NB4 (cell line): ENCODE measurements at regions not wholly inside any gene's neighbourhood (a gene's known extent, or its start where the extent isn't known, plus 50 kb on each side); places are given as distances from the start of the nearest gene placed in this dataset.

Source experiments
- DNase-seq: peaks from one replicate; pipeline ENCODE4 v3.0.0; 2010; ENCODE audit warnings: low read depth
- H3K4me3 ChIP-seq: one replicate; pipeline ENCODE4 v1.5.1; 2011; ENCODE audit warnings: mild to moderate bottlenecking, low read depth, low read length, moderate library complexity
- MYC ChIP-seq: IDR thresholded peaks from 2 replicates; pipeline ENCODE4 v1.6.1; 2011; ENCODE audit warnings: low read depth, low read length
- POLR2A ChIP-seq: IDR thresholded peaks from 2 replicates; pipeline ENCODE4 v1.6.1; 2011; ENCODE audit warnings: mild to moderate bottlenecking; ENCODE audit not compliant: insufficient read length; ENCODE audit errors: extremely low read depth
- TF ChIP-seq, protein P1 (sequence below): IDR thresholded peaks from one replicate; pipeline ENCODE4 v1.5.1; 2012; ENCODE audit warnings: low read depth, low read length
- TF ChIP-seq, protein P2 (sequence below): IDR thresholded peaks from 2 replicates; pipeline ENCODE4 v1.6.1; 2011; ENCODE audit warnings: low read depth, low read length

- TF ChIP-seq POLR2A: no peak
- H3K4me3 ChIP-seq: no peak overlapping the region
- DNase-seq: no peak
Observed at GRCh38 chr5:4203146-4203545, 607.5 kb downstream of the IRX1 start.

DNA sequence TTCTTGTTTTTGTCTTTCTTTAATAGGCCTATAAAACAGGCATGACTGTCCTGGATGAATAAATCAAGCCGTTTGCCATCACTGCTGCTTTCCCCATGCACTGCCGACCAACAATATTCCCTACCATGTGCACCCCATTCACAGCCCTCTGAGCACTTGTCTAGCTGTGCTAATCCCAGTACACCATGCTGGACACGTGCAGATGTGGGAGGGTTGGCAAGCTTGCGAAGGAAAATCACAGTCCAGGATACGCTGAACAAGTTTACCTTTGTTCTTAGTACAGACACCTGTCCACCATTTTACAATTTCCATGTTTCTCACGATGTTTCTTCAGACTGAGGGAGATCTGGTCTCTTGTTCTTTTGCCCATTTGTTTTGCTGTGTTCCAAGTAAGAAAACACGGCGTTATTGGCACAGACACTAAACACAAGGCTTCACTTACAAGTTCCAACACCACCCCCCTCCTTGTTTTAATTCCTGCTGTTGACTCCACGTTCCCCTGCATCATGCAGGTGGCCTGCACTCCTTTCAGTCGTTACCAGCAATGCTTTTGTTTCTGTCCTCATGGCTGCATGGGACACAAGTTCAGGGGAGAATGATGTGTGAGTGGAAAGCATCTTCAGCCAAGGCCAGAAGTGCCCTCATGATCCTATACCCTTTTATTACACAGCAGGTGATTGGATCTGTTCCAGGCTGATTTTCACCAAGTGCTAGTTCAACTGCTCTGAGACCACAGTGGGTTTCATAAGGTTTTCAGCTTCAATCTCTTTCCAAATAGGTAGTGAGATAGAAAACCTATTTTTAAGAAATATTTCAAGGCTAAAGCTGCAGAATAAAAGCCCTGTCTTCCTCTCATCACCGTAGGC is 608.9 kb downstream of the IRX1 start:
- no peak for TF ChIP-seq POLR2A
- TF ChIP-seq, protein P1, sequence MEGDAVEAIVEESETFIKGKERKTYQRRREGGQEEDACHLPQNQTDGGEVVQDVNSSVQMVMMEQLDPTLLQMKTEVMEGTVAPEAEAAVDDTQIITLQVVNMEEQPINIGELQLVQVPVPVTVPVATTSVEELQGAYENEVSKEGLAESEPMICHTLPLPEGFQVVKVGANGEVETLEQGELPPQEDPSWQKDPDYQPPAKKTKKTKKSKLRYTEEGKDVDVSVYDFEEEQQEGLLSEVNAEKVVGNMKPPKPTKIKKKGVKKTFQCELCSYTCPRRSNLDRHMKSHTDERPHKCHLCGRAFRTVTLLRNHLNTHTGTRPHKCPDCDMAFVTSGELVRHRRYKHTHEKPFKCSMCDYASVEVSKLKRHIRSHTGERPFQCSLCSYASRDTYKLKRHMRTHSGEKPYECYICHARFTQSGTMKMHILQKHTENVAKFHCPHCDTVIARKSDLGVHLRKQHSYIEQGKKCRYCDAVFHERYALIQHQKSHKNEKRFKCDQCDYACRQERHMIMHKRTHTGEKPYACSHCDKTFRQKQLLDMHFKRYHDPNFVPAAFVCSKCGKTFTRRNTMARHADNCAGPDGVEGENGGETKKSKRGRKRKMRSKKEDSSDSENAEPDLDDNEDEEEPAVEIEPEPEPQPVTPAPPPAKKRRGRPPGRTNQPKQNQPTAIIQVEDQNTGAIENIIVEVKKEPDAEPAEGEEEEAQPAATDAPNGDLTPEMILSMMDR: no peak
- TF ChIP-seq, protein P2, sequence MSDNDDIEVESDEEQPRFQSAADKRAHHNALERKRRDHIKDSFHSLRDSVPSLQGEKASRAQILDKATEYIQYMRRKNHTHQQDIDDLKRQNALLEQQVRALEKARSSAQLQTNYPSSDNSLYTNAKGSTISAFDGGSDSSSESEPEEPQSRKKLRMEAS: no peak
- no peak for TF ChIP-seq MYC
- H3K4me3 ChIP-seq: no peak overlapping the region
- DNase-seq: no peak

DNA sequence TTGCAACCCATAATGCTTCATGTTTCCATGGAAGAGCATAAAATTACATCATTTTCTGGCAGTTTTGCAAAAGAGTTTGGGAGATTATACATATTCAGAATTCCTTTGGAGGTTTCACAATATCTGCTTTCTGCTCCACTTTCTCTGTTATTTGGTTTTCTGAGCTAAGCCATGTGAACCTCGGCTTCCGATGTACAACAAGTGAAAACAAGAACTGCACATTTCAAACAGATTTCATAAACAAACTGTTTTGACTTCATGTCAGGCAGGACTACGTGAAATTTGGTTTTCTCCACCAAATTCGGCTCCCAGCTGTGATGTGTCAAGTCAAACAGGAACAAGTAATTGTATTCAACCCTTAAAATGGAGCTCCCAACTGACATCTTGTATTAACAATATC is 609.8 kb downstream of the IRX1 start:
- DNase-seq: no peak

GRCh38 chr5:4206127-4206526 is 610.5 kb downstream of the IRX1 start:
- H3K4me3 ChIP-seq: no peak overlapping the region
- TF ChIP-seq, protein P2: no peak
- TF ChIP-seq MYC: no peak
- TF ChIP-seq, protein P1: no peak
- no peak for TF ChIP-seq POLR2A
- DNase-seq: no peak

More for the DNA sequence above, 609.8 kb downstream of the IRX1 start:
- H3K4me3 ChIP-seq: no peak overlapping the region
- TF ChIP-seq, protein P1: no peak

- H3K4me3 ChIP-seq: no peak overlapping the region
- TF ChIP-seq POLR2A: no peak
- TF ChIP-seq, protein P2: no peak
- no peak for TF ChIP-seq MYC
- DNase-seq: no peak
Observed at GRCh38 chr5:4207486-4207885, 611.9 kb downstream of the IRX1 start.

- DNase-seq: no peak
- no peak overlapping the region for H3K4me3 ChIP-seq
- TF ChIP-seq POLR2A (no peak), MYC (no peak)
- TF ChIP-seq, protein P1: no peak
- TF ChIP-seq, protein P2: no peak
Observed at GRCh38 chr5:4208537-4208936, 612.9 kb downstream of the IRX1 start.

DNA sequence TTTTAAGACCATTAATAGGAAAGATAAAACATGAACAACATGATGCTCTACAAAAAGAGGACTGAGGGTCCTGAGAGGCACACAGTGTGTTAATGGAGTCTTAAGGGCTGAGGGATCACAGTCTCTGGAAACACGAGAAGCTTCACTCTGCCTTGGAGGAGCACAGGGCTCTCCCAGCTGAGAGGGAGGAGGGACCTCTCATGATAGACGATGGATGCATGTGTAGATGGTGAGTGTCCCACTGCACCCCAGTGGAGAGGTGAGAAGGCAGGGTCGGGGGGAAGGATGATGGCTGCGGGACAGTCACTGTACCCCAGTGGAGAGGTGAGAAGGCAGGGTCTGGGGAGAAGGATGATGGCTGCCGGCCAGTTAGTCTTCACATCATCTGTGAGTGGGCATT is 613.4 kb downstream of the IRX1 start:
- no peak overlapping the region for H3K4me3 ChIP-seq
- TF ChIP-seq, protein P1: no peak
- DNase-seq: no peak
